Fibroblast of villous mesenchyme (primary cell): ENCODE measurements at regions not wholly inside any gene's neighbourhood (a gene's known extent, or its start where the extent isn't known, plus 50 kb on each side); places are given as distances from the start of the nearest gene placed in this dataset.
A peak's percentile ranks its signal among the peaks of the same experiment; 100 is the strongest.

Experiments used
- DNase-seq: peaks from one replicate; pipeline ENCODE4 v3.0.0-alpha.2; 2010; ENCODE audit warnings: low read depth
- H3K4me3 ChIP-seq: 2 replicates; pipeline ENCODE4 v1.5.1; 2011; ENCODE audit warnings: low read depth, mild to moderate bottlenecking, low read length
- TF ChIP-seq, protein P1 (sequence below): IDR thresholded peaks from 2 replicates; pipeline ENCODE4 v1.5.1; 2012; ENCODE audit warnings: low read depth, mild to moderate bottlenecking, low read length; ENCODE audit not compliant: insufficient read depth

GRCh38 chr10:43809211-43809930, 160.7 kb upstream of the ZNF32 start:
- no peak overlapping the region for H3K4me3 ChIP-seq
- DNase-seq: peak; percentile 93
- TF ChIP-seq, protein P1, sequence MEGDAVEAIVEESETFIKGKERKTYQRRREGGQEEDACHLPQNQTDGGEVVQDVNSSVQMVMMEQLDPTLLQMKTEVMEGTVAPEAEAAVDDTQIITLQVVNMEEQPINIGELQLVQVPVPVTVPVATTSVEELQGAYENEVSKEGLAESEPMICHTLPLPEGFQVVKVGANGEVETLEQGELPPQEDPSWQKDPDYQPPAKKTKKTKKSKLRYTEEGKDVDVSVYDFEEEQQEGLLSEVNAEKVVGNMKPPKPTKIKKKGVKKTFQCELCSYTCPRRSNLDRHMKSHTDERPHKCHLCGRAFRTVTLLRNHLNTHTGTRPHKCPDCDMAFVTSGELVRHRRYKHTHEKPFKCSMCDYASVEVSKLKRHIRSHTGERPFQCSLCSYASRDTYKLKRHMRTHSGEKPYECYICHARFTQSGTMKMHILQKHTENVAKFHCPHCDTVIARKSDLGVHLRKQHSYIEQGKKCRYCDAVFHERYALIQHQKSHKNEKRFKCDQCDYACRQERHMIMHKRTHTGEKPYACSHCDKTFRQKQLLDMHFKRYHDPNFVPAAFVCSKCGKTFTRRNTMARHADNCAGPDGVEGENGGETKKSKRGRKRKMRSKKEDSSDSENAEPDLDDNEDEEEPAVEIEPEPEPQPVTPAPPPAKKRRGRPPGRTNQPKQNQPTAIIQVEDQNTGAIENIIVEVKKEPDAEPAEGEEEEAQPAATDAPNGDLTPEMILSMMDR: no peak

- no peak overlapping the region for H3K4me3 ChIP-seq
- TF ChIP-seq, protein P1: no peak
- no peak for DNase-seq
Observed at GRCh38 chr10:43808136-43808535, 159.5 kb upstream of the ZNF32 start.

GRCh38 chr10:43806831-43807640, 158.4 kb upstream of the ZNF32 start:
- TF ChIP-seq, protein P1: no peak
- DNase-seq: no peak
- H3K4me3 ChIP-seq: no peak overlapping the region

GRCh38 chr10:43803791-43804190, 155.1 kb upstream of the ZNF32 start:
- DNase-seq: no peak
- TF ChIP-seq, protein P1: no peak
- H3K4me3 ChIP-seq: no peak overlapping the region

- no peak for DNase-seq
- no peak overlapping the region for H3K4me3 ChIP-seq
- TF ChIP-seq, protein P1: no peak
Observed at GRCh38 chr10:43802988-43803696, 154.5 kb upstream of the ZNF32 start.

GRCh38 chr10:43801626-43802025, 152.9 kb upstream of the ZNF32 start:
- H3K4me3 ChIP-seq: no peak overlapping the region
- TF ChIP-seq, protein P1: no peak
- no peak for DNase-seq
